ENCODE measurements at regions not wholly inside any gene's neighbourhood (a gene's known extent, or its start where the extent isn't known, plus 50 kb on each side); places are given as distances from the start of the nearest gene placed in this dataset.

GRCh38 chr4:71187404-71188155 lies 151.2 kb upstream of the SLC4A4 start:
- TF ChIP-seq, protein P1, sequence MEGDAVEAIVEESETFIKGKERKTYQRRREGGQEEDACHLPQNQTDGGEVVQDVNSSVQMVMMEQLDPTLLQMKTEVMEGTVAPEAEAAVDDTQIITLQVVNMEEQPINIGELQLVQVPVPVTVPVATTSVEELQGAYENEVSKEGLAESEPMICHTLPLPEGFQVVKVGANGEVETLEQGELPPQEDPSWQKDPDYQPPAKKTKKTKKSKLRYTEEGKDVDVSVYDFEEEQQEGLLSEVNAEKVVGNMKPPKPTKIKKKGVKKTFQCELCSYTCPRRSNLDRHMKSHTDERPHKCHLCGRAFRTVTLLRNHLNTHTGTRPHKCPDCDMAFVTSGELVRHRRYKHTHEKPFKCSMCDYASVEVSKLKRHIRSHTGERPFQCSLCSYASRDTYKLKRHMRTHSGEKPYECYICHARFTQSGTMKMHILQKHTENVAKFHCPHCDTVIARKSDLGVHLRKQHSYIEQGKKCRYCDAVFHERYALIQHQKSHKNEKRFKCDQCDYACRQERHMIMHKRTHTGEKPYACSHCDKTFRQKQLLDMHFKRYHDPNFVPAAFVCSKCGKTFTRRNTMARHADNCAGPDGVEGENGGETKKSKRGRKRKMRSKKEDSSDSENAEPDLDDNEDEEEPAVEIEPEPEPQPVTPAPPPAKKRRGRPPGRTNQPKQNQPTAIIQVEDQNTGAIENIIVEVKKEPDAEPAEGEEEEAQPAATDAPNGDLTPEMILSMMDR (IDR thresholded peaks at IDR 0.05; ENCODE audit: low read length): no peak
- TF ChIP-seq EZH2 (IDR thresholded peaks at IDR 0.05; ENCODE audit: borderline replicate concordance, low read length): no peak

Data from OCI-LY1 (cell line).